GM12874 (cell line): ENCODE measurements at regions not wholly inside any gene's neighbourhood (a gene's known extent, or its start where the extent isn't known, plus 50 kb on each side); places are given as distances from the start of the nearest gene placed in this dataset.

Experiments used
- CTCF ChIP-seq: IDR thresholded peaks from 2 replicates; pipeline ENCODE4 v1.5.1; 2011; ENCODE audit warnings: low read depth, mild to moderate bottlenecking, control low read depth, low read length, moderate library complexity; ENCODE audit not compliant: insufficient read depth

GRCh38 chr2:200100027-200100426, 144.6 kb downstream of the MAIP1 start:
- no peak for TF ChIP-seq CTCF

- no peak for TF ChIP-seq CTCF
Measured at GRCh38 chr2:200101922-200102321, 146.5 kb downstream of the MAIP1 start.

GRCh38 chr2:200102971-200103370, 147.6 kb downstream of the MAIP1 start:
- no peak for TF ChIP-seq CTCF

GRCh38 chr2:200104015-200104414, 148.6 kb downstream of the MAIP1 start:
- TF ChIP-seq CTCF = no peak

- TF ChIP-seq CTCF = no peak
Measured at GRCh38 chr2:200107514-200108217, 152.3 kb downstream of the MAIP1 start.

GRCh38 chr2:200109421-200109820, 154.0 kb downstream of the MAIP1 start:
- TF ChIP-seq CTCF = no peak

- no peak for TF ChIP-seq CTCF
Measured at GRCh38 chr2:200110381-200110780, 155.0 kb downstream of the MAIP1 start.
